Skeletal muscle satellite cell (primary cell): ENCODE measurements at regions not wholly inside any gene's neighbourhood (a gene's known extent, or its start where the extent isn't known, plus 50 kb on each side); places are given as distances from the start of the nearest gene placed in this dataset.

Experiments
- H3K27me3 ChIP-seq: 2 replicates; pipeline ENCODE4 v1.7.0; 2013; ENCODE audit warnings: low read length; ENCODE audit not compliant: control insufficient read depth, insufficient read depth
- H3K36me3 ChIP-seq: 2 replicates; pipeline ENCODE4 v1.7.0; 2013; ENCODE audit warnings: mild to moderate bottlenecking, control low read depth, low read length; ENCODE audit not compliant: insufficient read depth
- H3K4me1 ChIP-seq: 2 replicates; pipeline ENCODE4 v1.7.0; 2013; ENCODE audit warnings: low read length; ENCODE audit not compliant: control insufficient read depth, insufficient read depth
- H3K4me2 ChIP-seq: 2 replicates; pipeline ENCODE4 v1.7.0; 2013; ENCODE audit warnings: mild to moderate bottlenecking, low read length
- H3K4me3 ChIP-seq: 2 replicates; pipeline ENCODE4 v1.7.0; 2013; ENCODE audit warnings: low read length
- H3K9ac ChIP-seq: 2 replicates; pipeline ENCODE4 v1.7.0; 2013; ENCODE audit warnings: mild to moderate bottlenecking, low read depth, low read length, moderate library complexity
- H3K9me3 ChIP-seq: replicated peaks from 2 replicates; pipeline ENCODE4 v1.7.0; 2013; ENCODE audit warnings: mild to moderate bottlenecking, control low read depth, low read length

DNA sequence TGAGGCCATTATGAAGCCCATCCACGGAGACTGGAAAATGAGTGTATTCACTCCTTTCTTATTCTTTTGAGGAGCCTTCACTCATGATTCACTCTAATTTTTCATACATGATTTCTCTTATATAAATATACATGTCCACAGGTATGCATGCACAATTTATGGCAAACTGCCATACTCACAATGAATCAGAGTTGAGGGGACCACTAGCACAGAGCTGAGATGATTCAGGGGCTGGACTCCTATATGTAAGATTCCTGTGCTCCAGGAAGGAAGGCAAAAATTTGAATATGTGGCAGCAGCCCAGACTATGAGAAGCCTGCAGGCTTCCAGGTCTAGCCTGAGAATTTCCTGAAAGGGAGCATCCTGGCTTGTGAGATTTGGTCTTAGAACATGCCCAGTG is 484.6 kb downstream of the PRELID2 start:
- Histone ChIP-seq H3K9ac (no peak overlapping the region), H3K4me1 (peaks cover 17% of the 10 kb centered on the region)

DNA sequence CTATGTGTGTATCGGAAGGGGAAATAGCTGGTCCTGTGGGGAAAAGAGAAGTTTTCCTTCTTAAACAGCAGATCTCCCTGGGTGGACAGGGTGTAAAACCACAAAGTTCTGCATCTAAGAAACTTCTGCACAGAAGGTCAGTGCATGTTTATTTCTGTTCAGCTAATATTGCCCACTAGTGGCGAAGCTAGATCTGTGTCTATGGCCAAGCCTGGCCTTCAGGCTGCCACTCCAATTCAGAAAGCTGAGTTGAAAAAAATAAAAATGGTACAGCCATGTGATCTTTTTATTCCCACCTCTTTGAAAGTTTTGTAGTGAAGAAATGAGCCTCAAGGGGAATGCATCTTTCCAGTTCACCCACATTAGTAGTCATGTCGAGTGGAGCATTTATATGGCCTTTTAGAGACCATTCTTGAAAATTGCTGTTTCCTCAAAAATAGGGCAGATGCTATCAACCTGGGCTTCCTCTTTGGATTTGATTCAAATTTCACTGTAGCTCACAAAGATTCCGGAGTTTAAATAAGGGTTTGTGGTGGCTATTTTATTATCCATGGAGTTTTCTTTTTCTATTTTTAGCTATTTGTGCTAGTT is 488.0 kb downstream of the PRELID2 start:
- no peaks in the 10 kb centered on the region for H3K27me3 ChIP-seq
- no peaks in the 10 kb centered on the region for H3K36me3 ChIP-seq
- no peak overlapping the region for H3K9ac ChIP-seq
- no peak overlapping the region for H3K4me2 ChIP-seq
- peaks cover 17% of the 10 kb centered on the region for H3K4me1 ChIP-seq
- no peak overlapping the region for H3K4me3 ChIP-seq
- peaks cover under 1% of the 10 kb centered on the region for H3K9me3 ChIP-seq

More for the DNA sequence above, 484.6 kb downstream of the PRELID2 start:
- no peaks in the 10 kb centered on the region for H3K36me3 ChIP-seq
- H3K4me2 ChIP-seq, result no peak overlapping the region
- H3K9me3 ChIP-seq, result no peaks in the 10 kb centered on the region
- no peak overlapping the region for H3K4me3 ChIP-seq
- no peaks in the 10 kb centered on the region for H3K27me3 ChIP-seq

DNA sequence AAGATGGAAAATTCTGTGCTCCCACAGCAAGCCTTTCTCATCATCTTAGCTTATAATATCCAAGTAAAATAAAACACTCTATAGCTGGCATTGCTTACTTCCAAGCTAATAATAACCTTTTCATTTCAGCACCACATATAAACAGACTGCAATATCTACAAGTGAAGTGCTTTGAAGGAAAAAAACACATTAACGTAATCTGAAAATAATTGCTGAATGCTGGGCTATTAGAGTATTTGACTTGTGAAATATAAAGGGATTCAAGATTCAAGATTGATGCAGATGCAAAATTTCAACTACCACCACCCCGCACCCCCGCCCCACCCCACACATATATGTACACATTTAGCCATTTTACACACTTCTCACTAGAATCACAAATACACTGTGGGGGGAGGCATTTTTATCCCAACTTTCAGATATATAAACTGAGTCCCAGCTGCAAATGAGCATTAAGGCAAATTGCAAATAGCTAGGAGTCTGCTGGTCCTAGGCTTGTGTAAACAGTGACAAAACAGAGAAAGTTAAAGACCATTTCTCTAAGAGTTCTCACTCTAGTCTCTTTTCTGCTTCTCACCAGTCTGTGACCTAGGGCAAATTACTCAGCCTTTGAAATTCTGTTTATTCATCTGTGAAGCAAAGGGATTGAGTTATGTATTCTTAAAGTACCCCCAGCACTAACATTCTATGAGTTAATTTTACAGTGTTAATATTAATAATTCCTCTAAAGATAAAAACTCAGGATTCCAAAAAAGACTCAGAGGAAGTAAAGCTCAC is 489.4 kb downstream of the PRELID2 start:
- H3K4me2 ChIP-seq, result no peak overlapping the region
- no peaks in the 10 kb centered on the region for H3K27me3 ChIP-seq
- no peak overlapping the region for H3K4me3 ChIP-seq
- peaks cover 17% of the 10 kb centered on the region for H3K4me1 ChIP-seq
- H3K9ac ChIP-seq, result no peak overlapping the region
- peaks cover 2% of the 10 kb centered on the region for H3K9me3 ChIP-seq
- no peaks in the 10 kb centered on the region for H3K36me3 ChIP-seq

DNA sequence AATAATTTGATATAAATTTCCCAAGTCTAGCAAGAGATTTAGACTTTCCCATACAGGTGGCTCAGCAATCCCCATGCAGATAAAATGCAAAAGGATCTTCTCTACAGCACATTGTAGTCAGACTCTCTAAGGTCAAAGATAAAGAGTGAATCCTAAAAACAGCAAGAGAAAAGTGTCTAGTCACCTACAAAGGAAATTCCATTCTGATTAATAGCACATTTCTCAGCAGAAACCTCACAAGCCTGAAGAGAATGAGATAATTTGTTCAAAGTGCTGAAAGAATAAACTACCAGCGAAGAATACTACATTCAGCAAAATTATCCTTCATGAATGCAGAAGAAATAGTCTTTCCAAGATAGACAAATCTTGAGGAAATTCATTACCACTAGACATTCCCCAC is 493.3 kb downstream of the PRELID2 start:
- H3K4me1 ChIP-seq, result peaks cover 12% of the 10 kb centered on the region
- H3K9me3 ChIP-seq, result peaks cover 2% of the 10 kb centered on the region
- H3K4me2 ChIP-seq, result no peak overlapping the region
- H3K27me3 ChIP-seq, result no peaks in the 10 kb centered on the region
- H3K36me3 ChIP-seq, result no peaks in the 10 kb centered on the region
- no peak overlapping the region for H3K4me3 ChIP-seq
- H3K9ac ChIP-seq, result no peak overlapping the region

DNA sequence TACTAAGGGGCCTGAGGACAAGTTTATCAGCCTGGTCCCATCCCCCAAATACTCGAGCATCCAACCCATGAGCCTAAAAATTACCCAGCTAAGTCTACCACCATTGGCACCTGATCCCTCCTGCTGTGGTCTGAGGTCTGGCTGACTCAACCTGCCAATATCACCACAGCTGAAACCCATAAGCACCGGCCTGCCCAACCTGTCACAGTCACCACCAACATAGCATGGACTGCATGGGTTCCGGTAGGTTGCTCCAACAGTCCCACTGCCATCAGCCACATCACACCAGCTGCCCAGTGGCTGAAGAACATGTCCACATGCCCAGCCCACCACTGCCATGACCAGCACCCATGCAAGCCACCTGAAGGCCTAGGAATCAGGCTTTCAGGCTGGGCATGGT is 495.0 kb downstream of the PRELID2 start:
- peaks cover 2% of the 10 kb centered on the region for H3K9me3 ChIP-seq
- no peak overlapping the region for H3K4me2 ChIP-seq
- H3K36me3 ChIP-seq, result no peaks in the 10 kb centered on the region
- H3K4me1 ChIP-seq, result no peaks in the 10 kb centered on the region
- no peak overlapping the region for H3K4me3 ChIP-seq
- no peak overlapping the region for H3K9ac ChIP-seq
- H3K27me3 ChIP-seq, result no peaks in the 10 kb centered on the region

DNA sequence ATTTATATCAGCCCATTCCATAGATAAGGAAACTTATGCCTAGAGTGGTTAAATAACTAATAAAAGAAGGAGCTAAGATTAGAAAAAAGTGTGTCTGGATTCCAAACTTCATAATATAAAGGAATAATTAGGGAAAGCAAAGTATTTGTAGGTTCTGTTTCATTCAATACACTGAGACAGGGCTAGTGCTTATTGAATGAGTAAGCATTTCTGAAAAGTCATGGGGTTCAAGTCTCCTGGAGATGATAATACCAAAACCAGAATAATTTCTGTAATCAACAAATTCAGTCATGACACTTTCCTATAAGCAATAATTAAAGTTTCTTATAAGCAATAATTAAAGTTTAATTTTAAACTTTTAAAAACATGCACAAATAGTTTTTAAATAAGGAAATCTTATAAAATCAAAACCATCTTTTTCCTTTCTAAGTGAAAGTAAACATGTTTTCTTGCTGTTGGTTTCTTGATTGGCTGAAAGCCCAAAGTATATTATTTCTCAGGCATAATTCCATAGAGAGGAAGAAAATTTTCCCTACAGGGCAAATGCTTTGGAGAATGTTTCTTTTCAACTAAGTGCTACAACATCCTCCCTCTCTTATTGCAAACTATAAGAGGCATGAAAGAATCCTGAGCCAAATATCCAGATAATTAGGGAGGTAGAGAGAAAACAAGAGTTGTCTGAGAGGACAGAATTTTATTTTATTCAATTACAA is 510.2 kb downstream of the PRELID2 start:
- no peaks in the 10 kb centered on the region for H3K4me1 ChIP-seq

DNA sequence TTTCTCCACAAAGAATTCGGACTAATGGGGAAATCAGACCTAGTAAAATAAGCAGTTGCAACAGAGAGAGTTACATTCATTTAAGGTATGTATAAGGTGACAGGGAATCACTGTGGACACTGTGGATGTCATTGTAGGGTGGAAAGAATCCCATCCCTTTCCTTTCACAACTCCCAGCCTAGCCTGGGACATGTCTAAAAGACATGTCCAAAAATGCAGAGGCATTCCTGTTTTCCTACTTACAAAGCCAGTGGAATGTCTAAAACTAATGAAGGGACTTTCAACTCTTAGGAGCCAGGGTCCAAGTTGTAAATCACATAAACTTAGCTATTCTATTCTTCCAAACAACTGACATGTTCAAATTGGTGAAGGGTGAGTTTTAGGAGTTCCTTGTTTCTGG is 511.0 kb downstream of the PRELID2 start:
- Histone ChIP-seq H3K27me3 (no peaks in the 10 kb centered on the region), H3K9ac (no peak overlapping the region), H3K4me2 (no peak overlapping the region), H3K9me3 (no peaks in the 10 kb centered on the region), H3K4me3 (no peak overlapping the region), H3K4me1 (no peaks in the 10 kb centered on the region), H3K36me3 (no peaks in the 10 kb centered on the region)

More for the DNA sequence above, 510.2 kb downstream of the PRELID2 start:
- Histone ChIP-seq H3K27me3 (no peaks in the 10 kb centered on the region), H3K4me3 (no peak overlapping the region), H3K36me3 (no peaks in the 10 kb centered on the region), H3K9me3 (no peaks in the 10 kb centered on the region), H3K9ac (no peak overlapping the region), H3K4me2 (no peak overlapping the region)

DNA sequence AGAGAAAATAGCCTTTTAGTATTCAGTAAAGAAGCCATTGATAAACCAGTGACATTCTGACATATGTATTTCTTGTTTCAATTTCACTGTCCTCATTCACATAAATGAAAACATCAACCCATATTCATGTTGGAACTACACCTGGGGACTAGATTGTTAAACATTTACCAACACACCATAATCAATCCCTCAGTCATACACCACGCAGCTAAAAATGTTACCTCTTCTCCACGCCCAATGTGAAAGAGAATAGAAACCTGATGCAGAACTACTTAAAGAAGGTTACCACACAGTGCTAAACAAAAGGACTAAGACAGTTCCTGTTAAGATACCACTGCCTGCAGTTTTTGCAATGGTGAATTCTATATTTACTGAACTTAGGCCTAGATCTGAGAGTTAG is 518.9 kb downstream of the PRELID2 start:
- no peaks in the 10 kb centered on the region for H3K9me3 ChIP-seq
- no peaks in the 10 kb centered on the region for H3K27me3 ChIP-seq
- H3K9ac ChIP-seq, result no peak overlapping the region
- H3K36me3 ChIP-seq, result no peaks in the 10 kb centered on the region
- H3K4me2 ChIP-seq, result no peak overlapping the region
- H3K4me1 ChIP-seq, result no peaks in the 10 kb centered on the region
- no peak overlapping the region for H3K4me3 ChIP-seq

DNA sequence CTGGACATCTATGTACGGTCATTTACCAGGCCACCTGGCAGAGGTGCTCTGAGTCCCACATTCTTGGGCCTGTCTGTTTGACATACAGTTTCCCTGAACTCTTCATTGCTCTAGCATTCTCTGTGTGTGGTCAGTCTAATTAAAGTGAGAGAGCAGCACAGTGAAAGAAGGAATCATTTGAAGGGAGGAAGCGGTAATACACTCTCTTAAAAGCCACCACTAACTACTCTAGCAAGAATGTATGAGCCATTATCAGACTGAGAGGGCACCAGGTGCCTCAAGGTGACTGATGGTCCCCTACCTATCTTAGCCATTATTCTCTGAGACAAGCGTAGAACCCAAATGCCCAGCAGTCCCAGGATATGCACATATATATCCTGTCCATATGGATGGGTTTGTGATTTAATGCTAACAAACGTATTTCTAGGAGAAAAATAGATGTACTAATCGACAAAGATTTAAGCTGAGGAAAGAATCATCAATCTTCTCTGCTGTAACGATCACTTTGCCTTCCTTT is 527.2 kb downstream of the PRELID2 start:
- Histone ChIP-seq H3K9ac (no peak overlapping the region), H3K4me2 (no peak overlapping the region), H3K4me1 (no peaks in the 10 kb centered on the region), H3K9me3 (no peaks in the 10 kb centered on the region), H3K27me3 (no peaks in the 10 kb centered on the region), H3K36me3 (no peaks in the 10 kb centered on the region), H3K4me3 (no peak overlapping the region)

DNA sequence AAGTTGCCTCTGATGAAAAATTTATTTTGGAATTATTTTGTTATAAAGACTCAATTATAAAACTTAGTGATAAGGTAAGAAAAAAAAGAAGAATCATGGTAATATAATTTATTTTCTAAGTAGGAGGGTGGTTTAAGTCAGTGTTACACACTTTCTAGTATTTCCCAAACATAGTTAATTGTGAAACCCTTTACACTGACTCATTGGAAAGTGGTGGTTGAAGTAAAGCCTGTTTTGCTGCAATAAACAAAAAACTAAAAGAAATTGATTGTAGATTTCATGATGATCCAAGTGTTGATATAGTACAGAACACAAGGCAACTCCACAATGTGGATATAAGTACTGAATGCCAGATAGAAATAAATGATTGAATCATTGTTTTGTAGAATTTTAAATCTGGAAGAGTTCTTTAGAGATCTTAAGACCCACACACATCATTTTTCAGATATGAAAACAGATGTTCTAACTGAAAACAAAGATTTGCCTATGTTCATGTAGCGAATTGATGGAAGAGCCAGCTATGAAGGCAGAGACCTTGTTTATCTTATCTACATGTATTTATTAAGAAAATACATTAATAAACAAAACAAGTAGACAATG is 539.8 kb downstream of the PRELID2 start:
- H3K9ac ChIP-seq, result no peak overlapping the region
- H3K4me3 ChIP-seq, result no peak overlapping the region
- H3K27me3 ChIP-seq, result no peaks in the 10 kb centered on the region
- H3K36me3 ChIP-seq, result no peaks in the 10 kb centered on the region
- H3K9me3 ChIP-seq, result no peaks in the 10 kb centered on the region
- no peak overlapping the region for H3K4me2 ChIP-seq
- H3K4me1 ChIP-seq, result no peaks in the 10 kb centered on the region

DNA sequence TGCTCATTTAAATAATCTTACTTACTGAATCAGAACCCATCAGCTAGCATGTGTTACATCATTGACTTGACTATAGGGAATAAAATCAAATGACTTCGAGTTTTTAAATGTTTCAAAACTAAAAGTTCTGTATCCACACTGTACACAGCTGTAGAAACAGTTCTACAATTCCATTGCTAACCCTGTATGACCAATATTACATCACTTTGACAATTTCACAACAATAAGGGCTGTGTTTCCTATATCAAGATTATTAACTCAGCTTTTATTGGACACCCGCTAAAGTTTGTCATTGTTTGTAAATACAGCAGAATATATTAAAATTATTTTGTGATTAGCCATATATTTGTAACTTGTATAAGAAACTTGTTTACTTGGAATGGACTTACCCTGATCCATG is 540.8 kb downstream of the PRELID2 start:
- H3K4me3 ChIP-seq, result no peak overlapping the region
- H3K4me2 ChIP-seq, result no peak overlapping the region
- H3K36me3 ChIP-seq, result no peaks in the 10 kb centered on the region
- H3K4me1 ChIP-seq, result no peaks in the 10 kb centered on the region
- no peak overlapping the region for H3K9ac ChIP-seq
- H3K9me3 ChIP-seq, result no peaks in the 10 kb centered on the region
- no peaks in the 10 kb centered on the region for H3K27me3 ChIP-seq
